Muscle of leg (tissue), 3 donors: ENCODE measurements at regions not wholly inside any gene's neighbourhood (a gene's known extent, or its start where the extent isn't known, plus 50 kb on each side); places are given as distances from the start of the nearest gene placed in this dataset.
"Not testable (repeated sequence)": the region's sequence is repeated elsewhere in the genome, so short reads cannot be mapped to it uniquely, and the experiment has no call there.

ENCODE experiments used
- DNase-seq: peaks from one replicate; pipeline ENCODE4 v3.0.0; 2013
- H3K27ac ChIP-seq: one replicate; pipeline ENCODE4 v1.5.1; 2013; ENCODE audit warnings: mild to moderate bottlenecking, low read length, control low read depth
- H3K27me3 ChIP-seq: one replicate; pipeline ENCODE4 v1.6.1; 2013; ENCODE audit warnings: low read length; ENCODE audit not compliant: control insufficient read depth, insufficient read depth
- H3K36me3 ChIP-seq: one replicate; pipeline ENCODE4 v1.6.1; 2013; ENCODE audit warnings: low read length; ENCODE audit not compliant: control insufficient read depth, insufficient read depth
- H3K4me1 ChIP-seq: one replicate; pipeline ENCODE4 v1.6.1; 2013; ENCODE audit warnings: low read length; ENCODE audit not compliant: control insufficient read depth, insufficient read depth
- H3K4me3 ChIP-seq: one replicate; pipeline ENCODE4 v1.5.1; 2013; ENCODE audit warnings: low read length, control low read depth
- H3K9me3 ChIP-seq: replicated peaks from 2 replicates; pipeline ENCODE4 v1.6.1; 2013; ENCODE audit warnings: low read depth, low read length; ENCODE audit not compliant: control insufficient read depth
- WGBS: methylation state at CpG from one replicate; pipeline ENCODE4 v1.1.5; 2013; ENCODE audit warnings: missing lambda C conversion rate; ENCODE audit not compliant: insufficient coverage; 5-methylcytosine and 5-hydroxymethylcytosine counted together

DNA sequence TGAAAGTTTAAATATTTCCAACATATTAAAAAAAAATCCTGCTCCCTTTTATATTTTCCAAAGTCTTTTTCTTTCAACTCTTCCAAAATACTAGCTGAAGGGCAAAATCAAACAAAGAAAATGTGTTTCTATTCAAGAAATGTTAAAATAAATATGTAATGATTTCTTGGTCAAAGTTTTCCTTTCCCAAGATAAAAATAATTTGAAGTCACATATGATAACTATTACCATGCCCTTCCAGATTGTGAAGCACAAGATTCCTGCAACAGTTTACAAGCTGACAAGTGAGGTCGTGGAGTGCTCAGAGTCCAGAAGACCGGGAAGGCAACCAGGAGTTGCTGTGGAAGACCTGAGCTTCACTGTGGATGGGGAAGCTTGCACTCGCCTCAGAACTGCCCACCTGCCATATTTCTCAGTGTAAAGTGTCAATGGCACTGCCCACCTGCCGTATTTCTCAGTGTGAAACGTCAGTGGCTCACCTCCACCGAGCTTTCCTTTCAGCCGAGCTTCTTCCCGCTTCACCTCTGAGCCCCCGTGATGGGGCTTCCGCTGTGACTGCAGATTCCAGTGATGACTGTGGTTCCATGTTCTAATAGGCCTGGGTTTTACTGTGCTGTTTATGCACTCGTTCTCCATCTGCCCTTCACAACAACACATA, 160.5 kb downstream of the THBS2 start:
- Histone ChIP-seq H3K4me3 (no peak overlapping the region), H3K9me3 (peaks cover 9% of the 10 kb centered on the region), H3K4me1 (peaks cover 36% of the 10 kb centered on the region), H3K27ac (peak overlapping the region; percentile 54), H3K27me3 (no peaks in the 10 kb centered on the region), H3K36me3 (no peaks in the 10 kb centered on the region)
- 72% methylated on average over 3 of the region's 11 CpGs for WGBS
- peak; percentile 74 for DNase-seq

- DNase-seq: no peak
- Histone ChIP-seq H3K4me3 (no peak overlapping the region), H3K36me3 (no peaks in the 10 kb centered on the region), H3K27me3 (no peaks in the 10 kb centered on the region), H3K4me1 (peaks cover 33% of the 10 kb centered on the region), H3K9me3 (peaks cover 9% of the 10 kb centered on the region), H3K27ac (peak overlapping the region; percentile 53)
- 53% methylated on average over 2 of the region's 3 CpGs for WGBS
Measured at GRCh38 chr6:169092375-169092774, 161.3 kb downstream of the THBS2 start.

DNA sequence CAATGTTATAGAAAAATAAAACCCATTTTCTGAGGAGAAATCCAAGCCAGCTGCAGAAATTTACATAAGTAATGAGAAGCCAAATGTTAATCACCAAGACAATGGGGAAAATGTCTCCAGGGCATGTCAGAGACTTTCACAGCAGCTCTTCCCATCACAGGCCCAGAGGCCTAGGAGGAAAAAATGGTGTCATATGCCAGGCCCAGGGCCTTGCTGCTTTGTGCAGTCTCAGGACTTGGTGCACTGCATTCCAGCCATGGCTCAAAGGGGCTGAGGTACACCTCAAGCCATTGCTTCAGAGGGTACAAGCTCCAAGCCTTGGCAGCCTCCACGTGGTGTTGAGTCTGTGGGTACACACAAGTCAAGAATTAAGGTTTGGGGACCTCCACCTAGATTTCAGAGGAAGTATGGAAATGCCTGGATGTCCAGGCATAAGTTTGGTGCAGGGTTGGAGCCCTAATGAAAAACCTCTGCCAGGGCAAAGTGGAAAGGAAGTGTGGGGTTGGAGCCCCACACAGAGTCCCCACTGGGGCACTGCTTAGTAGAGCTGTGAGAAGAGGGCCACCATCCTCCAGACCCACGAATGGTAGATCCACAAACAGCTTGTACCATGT, 163.0 kb downstream of the THBS2 start:
- peaks cover 22% of the 10 kb centered on the region for H3K4me1 ChIP-seq
- H3K27ac ChIP-seq, DNase-seq, H3K36me3 ChIP-seq, H3K27me3 ChIP-seq, H3K4me3 ChIP-seq, H3K9me3 ChIP-seq: not testable (repeated sequence)
- 90% methylated on average over 2 of the region's 2 CpGs for WGBS

- no peaks in the 10 kb centered on the region for H3K27me3 ChIP-seq
- H3K36me3 ChIP-seq: no peaks in the 10 kb centered on the region
- no peak overlapping the region for H3K4me3 ChIP-seq
- peaks cover 9% of the 10 kb centered on the region for H3K9me3 ChIP-seq
- H3K4me1 ChIP-seq: peaks cover 9% of the 10 kb centered on the region
- DNase-seq: no peak
- H3K27ac ChIP-seq: no peak overlapping the region
- 100% methylated on average over 1 of the region's 2 CpGs for WGBS
Measured at GRCh38 chr6:169088762-169089161, 164.9 kb downstream of the THBS2 start.

GRCh38 chr6:169087443-169088041, 166.1 kb downstream of the THBS2 start:
- no peak overlapping the region for H3K4me3 ChIP-seq
- H3K4me1 ChIP-seq: peaks cover 4% of the 10 kb centered on the region
- no CpG with 5 or more reads among the region's 3 CpGs for WGBS
- no peaks in the 10 kb centered on the region for H3K27me3 ChIP-seq
- H3K36me3 ChIP-seq: no peaks in the 10 kb centered on the region
- peak overlapping the region; percentile 31 for H3K27ac ChIP-seq
- H3K9me3 ChIP-seq: peaks cover 9% of the 10 kb centered on the region
- DNase-seq: peak; percentile 88

DNA sequence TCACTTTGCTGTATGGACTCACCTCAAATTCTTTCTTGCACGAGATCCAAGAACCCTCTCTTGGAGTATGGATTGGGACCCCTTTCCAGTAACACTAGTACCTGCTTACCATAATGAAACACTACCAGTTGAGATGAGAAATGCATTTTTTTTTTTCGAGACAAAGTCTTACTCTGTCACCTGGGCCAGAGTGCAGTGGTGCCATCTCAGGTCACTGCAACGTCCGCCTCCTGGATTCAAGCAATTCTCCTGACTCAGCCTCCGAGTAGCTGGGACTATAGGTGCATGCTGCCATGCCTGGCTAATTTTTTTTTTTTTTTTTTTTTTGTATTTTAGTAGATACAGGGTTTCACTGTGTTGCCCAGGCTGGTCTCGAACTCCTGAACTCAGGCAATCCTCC, 167.0 kb downstream of the THBS2 start:
- DNase-seq, H3K9me3 ChIP-seq, H3K4me3 ChIP-seq, H3K27ac ChIP-seq, H3K4me1 ChIP-seq, H3K27me3 ChIP-seq, H3K36me3 ChIP-seq: not testable (repeated sequence)
- 80% methylated on average over 3 of the region's 6 CpGs for WGBS

DNA sequence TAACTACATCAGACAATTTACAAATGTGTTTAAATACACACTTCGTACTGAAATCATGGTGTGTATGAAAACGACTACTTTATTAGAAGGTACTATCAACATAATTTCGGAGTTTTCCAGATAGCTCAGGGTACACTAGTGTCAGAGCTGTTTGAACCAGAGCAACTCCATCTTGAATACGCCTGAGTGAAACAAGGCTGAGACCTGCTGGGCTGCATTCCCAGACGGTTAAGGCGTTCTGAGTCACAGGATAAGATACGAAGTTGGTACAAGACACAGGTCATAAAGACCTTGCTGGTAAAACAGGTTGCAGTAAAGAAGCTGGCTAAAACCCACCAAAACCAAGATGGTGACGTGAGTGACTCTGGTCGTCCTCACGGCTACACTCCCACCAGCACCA, 167.6 kb downstream of the THBS2 start:
- WGBS: 90% methylated on average over 5 of the region's 10 CpGs
- no peaks in the 10 kb centered on the region for H3K36me3 ChIP-seq
- H3K9me3 ChIP-seq: peaks cover 8% of the 10 kb centered on the region
- no peak overlapping the region for H3K4me3 ChIP-seq
- peak overlapping the region; percentile 62 for H3K27ac ChIP-seq
- DNase-seq: no peak
- H3K27me3 ChIP-seq: no peaks in the 10 kb centered on the region
- H3K4me1 ChIP-seq: peaks cover 4% of the 10 kb centered on the region

- Histone ChIP-seq H3K9me3 (peaks cover 3% of the 10 kb centered on the region), H3K27ac (peak overlapping the region; percentile 62), H3K27me3 (no peaks in the 10 kb centered on the region), H3K36me3 (no peaks in the 10 kb centered on the region), H3K4me3 (no peak overlapping the region), H3K4me1 (peaks cover 4% of the 10 kb centered on the region)
- 55% methylated on average over 2 of the region's 6 CpGs for WGBS
- DNase-seq: no peak
Measured at GRCh38 chr6:169085466-169085865, 168.2 kb downstream of the THBS2 start.

DNA sequence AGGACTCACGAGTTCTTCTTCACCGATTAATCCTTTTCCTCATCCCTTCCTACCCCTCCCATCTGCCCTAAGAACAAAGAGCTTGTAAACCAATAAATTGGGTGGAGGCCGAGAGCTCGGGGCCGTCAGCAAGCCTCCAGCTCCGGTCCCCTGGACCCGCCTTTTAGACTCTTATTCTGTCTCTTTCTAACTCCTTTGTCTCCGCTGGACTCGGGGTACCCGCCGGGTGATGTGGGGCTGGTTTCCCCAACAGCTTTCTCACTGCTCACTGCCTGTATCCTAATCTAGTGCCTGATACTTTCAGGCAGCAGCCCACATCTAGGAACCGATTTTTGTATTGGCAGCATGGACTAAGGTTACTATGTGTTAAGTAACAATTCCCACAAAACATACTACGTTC, 169.1 kb downstream of the THBS2 start:
- not testable (repeated sequence) for H3K4me3 ChIP-seq, H3K27ac ChIP-seq, H3K9me3 ChIP-seq, H3K27me3 ChIP-seq, DNase-seq, H3K36me3 ChIP-seq, H3K4me1 ChIP-seq
- WGBS: 95% methylated on average over 11 of the region's 13 CpGs

GRCh38 chr6:169084067-169084466, 169.6 kb downstream of the THBS2 start:
- Histone ChIP-seq H3K36me3 (no peaks in the 10 kb centered on the region), H3K4me3 (no peak overlapping the region), H3K4me1 (peaks cover 4% of the 10 kb centered on the region), H3K9me3 (no peaks in the 10 kb centered on the region), H3K27me3 (no peaks in the 10 kb centered on the region), H3K27ac (no peak overlapping the region)
- no peak for DNase-seq
- WGBS: 95% methylated on average over 6 of the region's 10 CpGs
